MM.1S (cell line): ENCODE measurements at regions not wholly inside any gene's neighbourhood (a gene's known extent, or its start where the extent isn't known, plus 50 kb on each side); places are given as distances from the start of the nearest gene placed in this dataset.
"Not testable (repeated sequence)": the region's sequence is repeated elsewhere in the genome, so short reads cannot be mapped to it uniquely, and the experiment has no call there.

Source experiments
- EZH2 ChIP-seq: fragments of 300-600 bp; sonication (generic); optimal IDR thresholded peaks from 2 replicates; pipeline ENCODE3; 2017; ENCODE audit warnings: low read depth, mild to moderate bottlenecking, antibody characterized with exemption, low read length, mixed read lengths
- EZH2phosphoT487 ChIP-seq: fragments of 300-600 bp; sonication (generic); IDR thresholded peaks from 2 replicates; pipeline ENCODE4 v1.6.1; 2018; ENCODE audit warnings: antibody characterized with exemption, low read length
- TF ChIP-seq, protein P1 (sequence below): fragments of 300-600 bp; sonication (generic); IDR thresholded peaks from 2 replicates; pipeline ENCODE4 v1.5.1; 2016; ENCODE audit warnings: antibody characterized with exemption, low read length, mixed read lengths

DNA sequence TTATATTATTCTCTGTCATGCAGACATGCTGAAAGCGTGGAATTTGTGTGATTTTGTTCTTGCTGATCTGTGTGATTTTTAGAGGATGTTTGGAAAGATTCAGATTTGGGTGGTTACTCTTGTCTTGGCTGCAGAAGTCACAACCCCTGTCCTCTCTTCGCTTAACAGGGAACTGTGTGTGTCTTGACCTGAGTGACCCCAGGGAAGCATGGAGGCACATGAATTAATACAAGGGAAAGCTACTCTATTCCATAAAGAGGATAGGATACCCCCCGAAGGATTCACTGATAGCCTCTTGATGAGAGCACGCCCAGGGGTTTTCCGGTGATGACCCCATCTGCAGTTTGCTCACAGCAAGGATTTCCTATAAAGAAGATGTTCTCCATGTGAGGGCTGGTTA lies 168.8 kb upstream of the ZNF469 start:
- TF ChIP-seq, protein P1, sequence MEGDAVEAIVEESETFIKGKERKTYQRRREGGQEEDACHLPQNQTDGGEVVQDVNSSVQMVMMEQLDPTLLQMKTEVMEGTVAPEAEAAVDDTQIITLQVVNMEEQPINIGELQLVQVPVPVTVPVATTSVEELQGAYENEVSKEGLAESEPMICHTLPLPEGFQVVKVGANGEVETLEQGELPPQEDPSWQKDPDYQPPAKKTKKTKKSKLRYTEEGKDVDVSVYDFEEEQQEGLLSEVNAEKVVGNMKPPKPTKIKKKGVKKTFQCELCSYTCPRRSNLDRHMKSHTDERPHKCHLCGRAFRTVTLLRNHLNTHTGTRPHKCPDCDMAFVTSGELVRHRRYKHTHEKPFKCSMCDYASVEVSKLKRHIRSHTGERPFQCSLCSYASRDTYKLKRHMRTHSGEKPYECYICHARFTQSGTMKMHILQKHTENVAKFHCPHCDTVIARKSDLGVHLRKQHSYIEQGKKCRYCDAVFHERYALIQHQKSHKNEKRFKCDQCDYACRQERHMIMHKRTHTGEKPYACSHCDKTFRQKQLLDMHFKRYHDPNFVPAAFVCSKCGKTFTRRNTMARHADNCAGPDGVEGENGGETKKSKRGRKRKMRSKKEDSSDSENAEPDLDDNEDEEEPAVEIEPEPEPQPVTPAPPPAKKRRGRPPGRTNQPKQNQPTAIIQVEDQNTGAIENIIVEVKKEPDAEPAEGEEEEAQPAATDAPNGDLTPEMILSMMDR, result not testable (repeated sequence)
- not testable (repeated sequence) for TF ChIP-seq EZH2phosphoT487, EZH2
